ENCODE measurements at regions not wholly inside any gene's neighbourhood (a gene's known extent, or its start where the extent isn't known, plus 50 kb on each side); places are given as distances from the start of the nearest gene placed in this dataset.

- TF ChIP-seq, protein P1, sequence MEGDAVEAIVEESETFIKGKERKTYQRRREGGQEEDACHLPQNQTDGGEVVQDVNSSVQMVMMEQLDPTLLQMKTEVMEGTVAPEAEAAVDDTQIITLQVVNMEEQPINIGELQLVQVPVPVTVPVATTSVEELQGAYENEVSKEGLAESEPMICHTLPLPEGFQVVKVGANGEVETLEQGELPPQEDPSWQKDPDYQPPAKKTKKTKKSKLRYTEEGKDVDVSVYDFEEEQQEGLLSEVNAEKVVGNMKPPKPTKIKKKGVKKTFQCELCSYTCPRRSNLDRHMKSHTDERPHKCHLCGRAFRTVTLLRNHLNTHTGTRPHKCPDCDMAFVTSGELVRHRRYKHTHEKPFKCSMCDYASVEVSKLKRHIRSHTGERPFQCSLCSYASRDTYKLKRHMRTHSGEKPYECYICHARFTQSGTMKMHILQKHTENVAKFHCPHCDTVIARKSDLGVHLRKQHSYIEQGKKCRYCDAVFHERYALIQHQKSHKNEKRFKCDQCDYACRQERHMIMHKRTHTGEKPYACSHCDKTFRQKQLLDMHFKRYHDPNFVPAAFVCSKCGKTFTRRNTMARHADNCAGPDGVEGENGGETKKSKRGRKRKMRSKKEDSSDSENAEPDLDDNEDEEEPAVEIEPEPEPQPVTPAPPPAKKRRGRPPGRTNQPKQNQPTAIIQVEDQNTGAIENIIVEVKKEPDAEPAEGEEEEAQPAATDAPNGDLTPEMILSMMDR (IDR thresholded peaks at IDR 0.05; ENCODE audit: low read depth, low read length) = no peak
- no peak for DNase-seq (ENCODE audit: extremely low read depth, low read depth)
These were observed 2549.4 kb downstream of the PCDH9 start for GRCh38 chr13:64680739-64681138.

- TF ChIP-seq, protein P1 (IDR thresholded peaks at IDR 0.05; ENCODE audit: low read depth, low read length) = no peak
- DNase-seq (ENCODE audit: extremely low read depth, low read depth) = peak; percentile 5
These were observed 2554.8 kb downstream of the PCDH9 start for GRCh38 chr13:64675255-64675892.

GRCh38 chr13:64674126-64674525 is 2556.0 kb downstream of the PCDH9 start:
- no peak for DNase-seq (ENCODE audit: extremely low read depth, low read depth)
- TF ChIP-seq, protein P1 (IDR thresholded peaks at IDR 0.05; ENCODE audit: low read depth, low read length) = no peak

DNA sequence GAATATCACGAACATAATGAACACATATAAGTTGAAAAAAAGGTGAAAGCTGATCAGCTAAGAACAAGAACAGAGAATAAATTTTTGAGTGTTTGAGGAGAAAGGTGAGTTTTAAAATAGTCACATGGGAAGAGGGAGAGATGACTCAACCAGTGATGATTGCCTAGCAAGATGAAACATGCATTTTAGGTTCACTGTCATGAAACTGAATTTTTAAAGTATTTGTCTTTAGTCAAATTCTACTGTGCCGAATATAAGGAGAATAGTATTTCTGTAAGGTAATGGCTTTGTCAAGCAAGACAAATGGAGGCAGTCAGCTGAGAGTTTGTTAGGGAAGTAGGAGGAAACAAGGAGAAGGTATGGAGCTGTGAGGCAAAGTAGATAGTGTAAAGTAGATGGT is 2557.4 kb downstream of the PCDH9 start:
- TF ChIP-seq, protein P1 (IDR thresholded peaks at IDR 0.05; ENCODE audit: low read depth, low read length) = no peak
- DNase-seq (ENCODE audit: extremely low read depth, low read depth) = no peak

DNA sequence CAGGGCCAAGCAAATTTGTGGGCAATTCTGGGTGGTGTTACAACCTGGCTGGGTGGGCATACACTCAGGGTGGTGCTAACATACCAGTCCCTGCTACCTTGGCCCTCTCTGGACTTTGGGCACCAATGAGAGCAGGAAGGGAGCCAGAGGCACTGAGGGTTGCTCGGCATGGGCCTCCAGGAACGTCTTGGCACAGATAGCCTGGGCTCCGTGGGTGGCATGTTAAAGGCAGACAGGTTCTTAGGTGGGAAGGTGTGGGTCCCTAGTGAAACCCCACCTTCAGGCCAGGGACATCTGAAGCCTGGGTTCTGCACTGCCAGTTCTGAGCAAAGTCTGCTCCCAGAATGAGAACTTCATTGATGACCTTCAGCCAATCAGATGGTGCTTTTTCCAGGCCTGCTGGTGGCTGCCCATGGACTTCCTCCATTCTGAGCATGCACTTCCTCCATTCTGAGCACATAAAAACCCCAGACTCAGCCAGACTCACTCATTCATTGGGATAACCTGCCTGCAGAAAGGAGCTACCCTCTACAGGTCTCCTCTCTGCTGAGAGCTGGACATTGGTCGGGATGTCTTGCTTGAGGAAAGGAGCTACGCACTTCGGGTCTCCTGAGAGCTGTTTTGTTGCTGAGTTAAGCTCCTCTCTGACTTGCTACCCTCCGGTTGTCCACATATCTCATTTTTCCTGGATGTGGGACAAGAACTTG is 2567.1 kb downstream of the PCDH9 start:
- DNase-seq (ENCODE audit: extremely low read depth, low read depth) = no peak
- TF ChIP-seq, protein P1 (IDR thresholded peaks at IDR 0.05; ENCODE audit: low read depth, low read length) = no peak

DNA sequence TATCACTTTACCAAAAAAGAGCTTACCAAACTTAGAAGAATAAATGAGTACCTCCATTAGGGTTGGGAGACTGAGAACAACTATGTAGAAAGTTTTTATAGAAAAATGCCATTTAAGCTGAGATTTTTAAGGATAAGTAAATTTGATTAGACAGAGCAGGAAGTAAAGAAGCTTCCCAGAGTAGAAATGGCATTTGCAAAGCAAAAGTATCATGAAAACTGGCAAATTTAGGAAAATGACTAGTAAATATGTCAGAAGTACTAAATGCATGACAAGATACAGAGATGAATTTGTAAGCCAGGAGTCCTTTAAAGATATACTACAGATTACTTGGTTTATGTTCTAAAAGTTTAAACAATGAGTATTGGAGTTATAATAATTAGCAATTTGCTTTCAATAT is 2581.8 kb downstream of the PCDH9 start:
- no peak for DNase-seq (ENCODE audit: extremely low read depth, low read depth)
- TF ChIP-seq, protein P1 (IDR thresholded peaks at IDR 0.05; ENCODE audit: low read depth, low read length) = no peak

DNA sequence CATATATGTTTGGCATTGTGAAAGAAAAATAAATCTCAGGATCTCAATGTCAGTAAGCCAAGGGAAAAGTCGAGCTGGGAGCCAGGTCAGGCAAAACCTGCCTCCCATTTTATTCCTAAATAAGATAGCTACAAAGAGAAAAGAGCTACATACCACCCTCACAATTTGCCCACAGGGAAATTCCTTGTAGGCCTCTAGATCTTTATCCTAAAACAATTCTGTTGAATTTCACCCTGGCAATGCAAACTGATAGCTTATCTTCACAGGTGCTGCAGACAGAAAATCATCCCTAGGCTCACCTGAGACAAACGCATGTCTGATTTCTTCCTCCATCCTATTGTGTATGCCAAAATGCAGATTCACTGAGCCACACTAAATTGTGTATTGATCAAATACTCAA is 2587.1 kb downstream of the PCDH9 start:
- TF ChIP-seq, protein P1 (IDR thresholded peaks at IDR 0.05; ENCODE audit: low read depth, low read length) = no peak

More for the DNA sequence above, 2587.1 kb downstream of the PCDH9 start:
- DNase-seq (ENCODE audit: extremely low read depth, low read depth) = no peak

All from AG09319 (cell line).